ENCODE measurements at regions not wholly inside any gene's neighbourhood (a gene's known extent, or its start where the extent isn't known, plus 50 kb on each side); places are given as distances from the start of the nearest gene placed in this dataset.

- no peak for TF ChIP-seq CTCF (IDR thresholded peaks at IDR 0.05; ENCODE audit: low read depth, low read length, poor library complexity, severe bottlenecking)
- TF ChIP-seq EZH2phosphoT487 (IDR thresholded peaks at IDR 0.05; ENCODE audit: borderline replicate concordance, low read length) = no peak
Observed at GRCh38 chr16:25370541-25370940, 112.9 kb upstream of the ZKSCAN2 start.

All from DOHH2 (cell line).